ENCODE measurements at regions not wholly inside any gene's neighbourhood (a gene's known extent, or its start where the extent isn't known, plus 50 kb on each side); places are given as distances from the start of the nearest gene placed in this dataset.
"Not testable (repeated sequence)": the region's sequence is repeated elsewhere in the genome, so short reads cannot be mapped to it uniquely, and the experiment has no call there.

GRCh38 chr16:59116744-59117143 is 382.6 kb upstream of the GOT2 start:
- DNase-seq (ENCODE audit: low read depth): no peak
- TF ChIP-seq CTCF (IDR thresholded peaks at IDR 0.05; ENCODE audit: control insufficient read depth, extremely low read depth, insufficient read depth): no peak
- H3K4me3 ChIP-seq (ENCODE audit: low read depth, low read length): no peak overlapping the region

GRCh38 chr16:59114790-59115189 is 380.7 kb upstream of the GOT2 start:
- H3K4me3 ChIP-seq (ENCODE audit: low read depth, low read length): no peak overlapping the region
- peak; percentile 18 for DNase-seq (ENCODE audit: low read depth)
- TF ChIP-seq CTCF (IDR thresholded peaks at IDR 0.05; ENCODE audit: control insufficient read depth, extremely low read depth, insufficient read depth): no peak

- no peak for TF ChIP-seq CTCF (IDR thresholded peaks at IDR 0.05; ENCODE audit: control insufficient read depth, extremely low read depth, insufficient read depth)
- no peak overlapping the region for H3K4me3 ChIP-seq (ENCODE audit: low read depth, low read length)
- DNase-seq (ENCODE audit: low read depth): no peak
These were observed 379.0 kb upstream of the GOT2 start for GRCh38 chr16:59113004-59113670.

GRCh38 chr16:59111280-59111679 is 377.2 kb upstream of the GOT2 start:
- no peak overlapping the region for H3K4me3 ChIP-seq (ENCODE audit: low read depth, low read length)
- no peak for TF ChIP-seq CTCF (IDR thresholded peaks at IDR 0.05; ENCODE audit: control insufficient read depth, extremely low read depth, insufficient read depth)
- DNase-seq (ENCODE audit: low read depth): no peak

GRCh38 chr16:59108374-59108773 is 374.3 kb upstream of the GOT2 start:
- peak; percentile 56 for TF ChIP-seq CTCF (IDR thresholded peaks at IDR 0.05; ENCODE audit: control insufficient read depth, extremely low read depth, insufficient read depth)
- H3K4me3 ChIP-seq (ENCODE audit: low read depth, low read length): no peak overlapping the region
- peak; percentile 7 for DNase-seq (ENCODE audit: low read depth)

GRCh38 chr16:59096682-59097081 is 362.6 kb upstream of the GOT2 start:
- DNase-seq (ENCODE audit: low read depth): not testable (repeated sequence)

GRCh38 chr16:59090541-59090940 is 356.4 kb upstream of the GOT2 start:
- DNase-seq (ENCODE audit: low read depth): no peak
- H3K4me3 ChIP-seq (ENCODE audit: low read depth, low read length): no peak overlapping the region
- TF ChIP-seq CTCF (IDR thresholded peaks at IDR 0.05; ENCODE audit: control insufficient read depth, extremely low read depth, insufficient read depth): no peak

More at GRCh38 chr16:59096682-59097081, 362.6 kb upstream of the GOT2 start:
- not testable (repeated sequence) for H3K4me3 ChIP-seq (ENCODE audit: low read depth, low read length)

Data from LNCaP clone FGC (cell line).